CD4-positive, CD25-positive, alpha-beta regulatory T cell (primary cell): ENCODE measurements at regions not wholly inside any gene's neighbourhood (a gene's known extent, or its start where the extent isn't known, plus 50 kb on each side); places are given as distances from the start of the nearest gene placed in this dataset.
A peak's percentile ranks its signal among the peaks of the same experiment; 100 is the strongest.

Experiments
- ATAC-seq, 2 donors: fragments of 150-1000 bp; cut with Tn5 transposase; one replicate each; pipeline ENCODE4 v1.10.0; 2021; ENCODE audit warnings: low read depth in 2 of 2, moderate number of reproducible peaks in 2 of 2, moderate library complexity in 1 of 2
- DNase-seq, 3 donors: peaks; one replicate each; pipeline versions ENCODE4 v3.0.0 to v3.0.0-alpha.2; 2012 to 2022; ENCODE audit warnings: mixed read lengths in 1 of 3
- H3K27ac ChIP-seq: one replicate; pipeline ENCODE4 v1.7.0; 2013; ENCODE audit warnings: mild to moderate bottlenecking, low read length; ENCODE audit not compliant: insufficient read depth, poor library complexity, severe bottlenecking
- H3K27me3 ChIP-seq: one replicate; pipeline ENCODE4 v1.7.0; 2013; ENCODE audit warnings: low read length; ENCODE audit not compliant: control insufficient read depth, insufficient read depth
- H3K36me3 ChIP-seq: one replicate; pipeline ENCODE4 v1.7.0; 2013; ENCODE audit warnings: mild to moderate bottlenecking, low read length, moderate library complexity; ENCODE audit not compliant: control insufficient read depth, insufficient read depth
- H3K4me1 ChIP-seq: 2 replicates; pipeline ENCODE4 v1.7.0; 2013; ENCODE audit warnings: mild to moderate bottlenecking, low read length; ENCODE audit not compliant: insufficient read depth, control insufficient read depth, poor library complexity, severe bottlenecking
- H3K4me3 ChIP-seq: one replicate; pipeline ENCODE4 v1.7.0; 2013; ENCODE audit warnings: low read depth, mild to moderate bottlenecking, low read length, moderate library complexity
- H3K9me3 ChIP-seq, 2 experiments: 1 replicate in 1 of 2; 2 replicates in 1 of 2; pipeline ENCODE4 v1.7.0; 2013; ENCODE audit warnings: low read length in 2 of 2, mild to moderate bottlenecking in 1 of 2, moderate library complexity in 1 of 2; ENCODE audit not compliant: control insufficient read depth in 2 of 2
- H3K27ac Mint-ChIP-seq, 3 donors: one replicate each; pipeline ENCODE4 v1.8.0; 2020 to 2022; ENCODE audit warnings: mild to moderate bottlenecking in 3 of 3, mixed read lengths in 3 of 3, moderate library complexity in 2 of 3
- H3K27me3 Mint-ChIP-seq: one replicate; pipeline ENCODE4 v1.8.0; 2022; ENCODE audit warnings: mild to moderate bottlenecking, mixed read lengths
- H3K36me3 Mint-ChIP-seq: one replicate; pipeline ENCODE4 v1.8.0; 2020; ENCODE audit warnings: mixed read lengths
- H3K4me1 Mint-ChIP-seq, 4 donors: one replicate each; pipeline ENCODE4 v1.8.0; 2020 to 2022; ENCODE audit warnings: mixed read lengths in 4 of 4, mild to moderate bottlenecking in 1 of 4
- H3K4me3 Mint-ChIP-seq, 4 donors: one replicate each; pipeline ENCODE4 v1.8.0; 2020 to 2022; ENCODE audit warnings: mild to moderate bottlenecking in 4 of 4, mixed read lengths in 4 of 4, moderate library complexity in 3 of 4
- H3K9me3 Mint-ChIP-seq, 7 donors: one replicate each; pipeline ENCODE4 v1.8.0; 2020 to 2022; ENCODE audit warnings: mixed read lengths in 7 of 7, mild to moderate bottlenecking in 3 of 7, moderate library complexity in 2 of 7

- H3K36me3 ChIP-seq: no peaks in the 10 kb centered on the region
- Mint-ChIP-seq H3K4me1 (no peaks in the 10 kb centered on the region), H3K9me3 (peaks cover 0 to 12% (median 8%) of the 10 kb centered on the region in 7 donors), H3K4me3 (no peak overlapping the region), H3K36me3 (no peaks in the 10 kb centered on the region), H3K27ac (no peak overlapping the region), H3K27me3 (no peaks in the 10 kb centered on the region)
- no peak for ATAC-seq
- H3K27ac ChIP-seq: no peak overlapping the region
- DNase-seq: no peak
- H3K9me3 ChIP-seq: no peaks in the 10 kb centered on the region
- H3K4me3 ChIP-seq: no peak overlapping the region
- no peaks in the 10 kb centered on the region for H3K27me3 ChIP-seq
- H3K4me1 ChIP-seq: no peaks in the 10 kb centered on the region
Observed at GRCh38 chr4:96531836-96532235, 691.9 kb downstream of the PDHA2 start.

- Histone ChIP-seq H3K9me3 (no peaks in the 10 kb centered on the region), H3K27me3 (no peaks in the 10 kb centered on the region), H3K36me3 (no peaks in the 10 kb centered on the region), H3K4me3 (no peak overlapping the region), H3K4me1 (no peaks in the 10 kb centered on the region), H3K27ac (no peak overlapping the region)
- Mint-ChIP-seq H3K27ac (no peak overlapping the region), H3K36me3 (no peaks in the 10 kb centered on the region), H3K4me1 (no peaks in the 10 kb centered on the region), H3K9me3 (peaks cover 0 to 8% (median 5%) of the 10 kb centered on the region in 7 donors), H3K27me3 (no peaks in the 10 kb centered on the region), H3K4me3 (no peak overlapping the region)
- ATAC-seq (no peak), DNase-seq (no peak)
Observed at GRCh38 chr4:96543346-96543745, 703.5 kb downstream of the PDHA2 start.

- Mint-ChIP-seq H3K27me3 (no peaks in the 10 kb centered on the region), H3K36me3 (no peaks in the 10 kb centered on the region), H3K27ac (no peak overlapping the region), H3K4me1 (no peaks in the 10 kb centered on the region), H3K9me3 (peaks cover 0 to 4% (median 0%) of the 10 kb centered on the region in 7 donors), H3K4me3 (no peak overlapping the region)
- no peaks in the 10 kb centered on the region for H3K4me1 ChIP-seq
- no peak for ATAC-seq
- H3K9me3 ChIP-seq: no peaks in the 10 kb centered on the region
- no peak for DNase-seq
- H3K27ac ChIP-seq: no peak overlapping the region
- no peaks in the 10 kb centered on the region for H3K27me3 ChIP-seq
- no peaks in the 10 kb centered on the region for H3K36me3 ChIP-seq
- H3K4me3 ChIP-seq: no peak overlapping the region
Observed at GRCh38 chr4:96558466-96558865, 718.6 kb downstream of the PDHA2 start.

GRCh38 chr4:96566755-96567154 lies 726.9 kb downstream of the PDHA2 start:
- Mint-ChIP-seq H3K36me3 (no peaks in the 10 kb centered on the region), H3K27ac (no peak overlapping the region), H3K27me3 (no peaks in the 10 kb centered on the region), H3K9me3 (peaks cover 0 to 6% (median 1%) of the 10 kb centered on the region in 7 donors), H3K4me1 (no peaks in the 10 kb centered on the region), H3K4me3 (no peak overlapping the region)
- H3K36me3 ChIP-seq: no peaks in the 10 kb centered on the region
- H3K9me3 ChIP-seq: no peaks in the 10 kb centered on the region
- ATAC-seq (no peak), DNase-seq (no peak)
- no peaks in the 10 kb centered on the region for H3K27me3 ChIP-seq
- no peak overlapping the region for H3K27ac ChIP-seq
- no peak overlapping the region for H3K4me3 ChIP-seq
- no peaks in the 10 kb centered on the region for H3K4me1 ChIP-seq

- Histone ChIP-seq H3K9me3 (no peaks in the 10 kb centered on the region), H3K27me3 (no peaks in the 10 kb centered on the region), H3K4me3 (no peak overlapping the region), H3K36me3 (no peaks in the 10 kb centered on the region), H3K27ac (no peak overlapping the region), H3K4me1 (no peaks in the 10 kb centered on the region)
- H3K27ac Mint-ChIP-seq: no peak overlapping the region
- ATAC-seq (no peak), DNase-seq (no peak)
- H3K9me3 Mint-ChIP-seq: peaks cover 2 to 15% (median 5%) of the 10 kb centered on the region in 7 donors
- no peaks in the 10 kb centered on the region for H3K36me3 Mint-ChIP-seq
- H3K4me3 Mint-ChIP-seq: no peak overlapping the region
- no peaks in the 10 kb centered on the region for H3K4me1 Mint-ChIP-seq
- peaks cover 1% of the 10 kb centered on the region for H3K27me3 Mint-ChIP-seq
Observed at GRCh38 chr4:96585304-96585703, 745.4 kb downstream of the PDHA2 start.

- H3K27ac ChIP-seq: no peak overlapping the region
- Mint-ChIP-seq H3K4me3 (no peak overlapping the region), H3K27me3 (peaks cover 4% of the 10 kb centered on the region), H3K4me1 (no peaks in the 10 kb centered on the region), H3K27ac (no peak overlapping the region), H3K36me3 (no peaks in the 10 kb centered on the region), H3K9me3 (peaks cover 0 to 10% (median 3%) of the 10 kb centered on the region in 7 donors)
- H3K4me3 ChIP-seq: no peak overlapping the region
- ATAC-seq (no peak), DNase-seq (no peak)
- H3K27me3 ChIP-seq: no peaks in the 10 kb centered on the region
- H3K4me1 ChIP-seq: no peaks in the 10 kb centered on the region
- H3K36me3 ChIP-seq: no peaks in the 10 kb centered on the region
- no peaks in the 10 kb centered on the region for H3K9me3 ChIP-seq
Observed at GRCh38 chr4:96593422-96593821, 753.5 kb downstream of the PDHA2 start.

GRCh38 chr4:96598465-96598864 lies 758.6 kb downstream of the PDHA2 start:
- H3K9me3 Mint-ChIP-seq: peaks cover 0 to 4% (median 2%) of the 10 kb centered on the region in 7 donors

GRCh38 chr4:96599752-96600151 lies 759.9 kb downstream of the PDHA2 start:
- peak overlapping the region in 1 of 3 donors; percentile 76 for H3K27ac Mint-ChIP-seq
- H3K36me3 ChIP-seq: no peaks in the 10 kb centered on the region
- no peak for DNase-seq

More at GRCh38 chr4:96598465-96598864, 758.6 kb downstream of the PDHA2 start:
- no peaks in the 10 kb centered on the region for H3K36me3 ChIP-seq
- Mint-ChIP-seq H3K27ac (no peak overlapping the region), H3K36me3 (no peaks in the 10 kb centered on the region), H3K4me1 (no peaks in the 10 kb centered on the region), H3K27me3 (no peaks in the 10 kb centered on the region), H3K4me3 (no peak overlapping the region)
- DNase-seq (no peak), ATAC-seq (no peak)
- no peak overlapping the region for H3K4me3 ChIP-seq
- H3K9me3 ChIP-seq: no peaks in the 10 kb centered on the region
- no peak overlapping the region for H3K27ac ChIP-seq
- H3K4me1 ChIP-seq: no peaks in the 10 kb centered on the region
- no peaks in the 10 kb centered on the region for H3K27me3 ChIP-seq

More at GRCh38 chr4:96599752-96600151, 759.9 kb downstream of the PDHA2 start:
- peaks cover 0 to 4% (median 2%) of the 10 kb centered on the region in 7 donors for H3K9me3 Mint-ChIP-seq
- Histone ChIP-seq H3K9me3 (no peaks in the 10 kb centered on the region), H3K4me1 (no peaks in the 10 kb centered on the region), H3K27ac (no peak overlapping the region), H3K4me3 (no peak overlapping the region), H3K27me3 (no peaks in the 10 kb centered on the region)
- H3K4me3 Mint-ChIP-seq: no peak overlapping the region
- ATAC-seq: no peak
- no peaks in the 10 kb centered on the region for H3K4me1 Mint-ChIP-seq
- no peaks in the 10 kb centered on the region for H3K27me3 Mint-ChIP-seq
- no peaks in the 10 kb centered on the region for H3K36me3 Mint-ChIP-seq
